H1 (cell line): ENCODE measurements at regions not wholly inside any gene's neighbourhood (a gene's known extent, or its start where the extent isn't known, plus 50 kb on each side); places are given as distances from the start of the nearest gene placed in this dataset.

ENCODE experiments used
- CTCF ChIA-PET: fragments of 300-600 bp; sonication (Branson Sonifier 250); formaldehyde crosslinking; loops from one replicate; lab custom pipeline; 2021; ENCODE audit not compliant: partially characterized antibody; lab: Charles Lee
- POLR2A ChIA-PET: fragments of 300-600 bp; sonication (Branson Sonifier 250); formaldehyde crosslinking; loops from one replicate; lab custom pipeline; 2021; ENCODE audit warnings: inconsistent platforms; ENCODE audit not compliant: partially characterized antibody; lab: Charles Lee
- DNase-seq, 2 experiments: peaks; one replicate each; pipeline versions ENCODE4 v3.0.0 to v3.0.0-alpha.2; 2010 to 2022; ENCODE audit warnings: low spot score in 2 of 2, low read depth in 1 of 2, mixed read lengths in 1 of 2
- FAIRE-seq: peaks from 2 replicates; lab custom pipeline; 2011; peaks lifted over from hg19 to GRCh38; lab: Jason Lieb, UNC
- H2AFZ ChIP-seq: 2 replicates; pipeline ENCODE4 v1.8.1; 2012; ENCODE audit warnings: low read length, inconsistent platforms
- H2AK5ac ChIP-seq: 2 replicates; pipeline ENCODE4 v1.6.1; 2013; ENCODE audit warnings: low read depth, low read length
- H2BK120ac ChIP-seq: replicated peaks from 2 replicates; pipeline ENCODE3; 2013; ENCODE audit warnings: low read depth, low read length, inconsistent platforms
- H2BK12ac ChIP-seq: 2 replicates; pipeline ENCODE4 v1.6.1; 2013; ENCODE audit warnings: low read depth, low read length
- H2BK15ac ChIP-seq: 2 replicates; pipeline ENCODE4 v1.6.1; 2013; ENCODE audit warnings: low read length
- H2BK20ac ChIP-seq: 2 replicates; pipeline ENCODE4 v1.6.1; 2013; ENCODE audit warnings: low read length
- H2BK5ac ChIP-seq: 2 replicates; pipeline ENCODE4 v1.6.1; 2013; ENCODE audit warnings: low read depth, low read length
- H3K14ac ChIP-seq: 2 replicates; pipeline ENCODE4 v1.6.1; 2013; ENCODE audit warnings: inconsistent platforms; ENCODE audit not compliant: insufficient read length
- H3K18ac ChIP-seq: 2 replicates; pipeline ENCODE4 v1.6.1; 2013; ENCODE audit warnings: low read length; ENCODE audit errors: extremely low read depth
- H3K23ac ChIP-seq: 2 replicates; pipeline ENCODE4 v1.6.1; 2013; ENCODE audit warnings: inconsistent platforms; ENCODE audit not compliant: insufficient read length
- H3K23me2 ChIP-seq: 2 replicates; pipeline ENCODE4 v1.6.1; 2013; ENCODE audit warnings: low read depth, low read length
- H3K27ac ChIP-seq: 2 replicates; pipeline ENCODE4 v1.6.1; 2011; ENCODE audit warnings: low read depth, low read length, inconsistent platforms
- H3K27me3 ChIP-seq, 4 experiments: replicated peaks in 1 of 4; 1 replicate in 1 of 4; 2 replicates in 3 of 4; pipeline versions ENCODE4 v1.6.1 to v1.8.1; 2011 to 2013; ENCODE audit warnings: low read length in 3 of 4, mild to moderate bottlenecking in 3 of 4, inconsistent platforms in 2 of 4, mixed read lengths in 2 of 4, moderate library complexity in 1 of 4; ENCODE audit not compliant: control insufficient read depth in 3 of 4, insufficient read depth in 3 of 4; ENCODE audit errors: extremely low read depth in 1 of 4
- H3K36me3 ChIP-seq, 4 experiments: 2 replicates each; pipeline versions ENCODE4 v1.6.1 to v1.8.1; 2011 to 2013; ENCODE audit warnings: mild to moderate bottlenecking in 4 of 4, low read length in 3 of 4, moderate library complexity in 2 of 4, control low read depth in 1 of 4, inconsistent platforms in 1 of 4; ENCODE audit not compliant: insufficient read depth in 4 of 4, control insufficient read depth in 2 of 4
- H3K4ac ChIP-seq: replicated peaks from 2 replicates; pipeline ENCODE3; 2013; ENCODE audit warnings: low read length, low read depth, mixed read lengths, inconsistent platforms; ENCODE audit not compliant: insufficient read length
- H3K4me1 ChIP-seq, 4 experiments: replicated peaks in 1 of 4; 1 replicate in 1 of 4; 2 replicates in 3 of 4; pipeline versions ENCODE4 v1.6.1 to v1.8.1; 2011 to 2013; ENCODE audit warnings: low read length in 3 of 4, inconsistent platforms in 2 of 4, mixed read lengths in 1 of 4; ENCODE audit not compliant: insufficient read depth in 4 of 4, control insufficient read depth in 3 of 4
- H3K4me2 ChIP-seq, 2 experiments: 2 replicates each; pipeline versions ENCODE4 v1.6.1 to v1.8.1; 2011 to 2013; ENCODE audit warnings: low read depth in 2 of 2, low read length in 2 of 2, control low read depth in 1 of 2, inconsistent platforms in 1 of 2, mild to moderate bottlenecking in 1 of 2; ENCODE audit not compliant: insufficient read depth in 1 of 2
- H3K4me3 ChIP-seq, 4 experiments: fragments of 200-600, 300-600 bp in 1 of 4; sonication (generic), shearing (Covaris generic), sonication (Bioruptor Twin) in 1 of 4; 2 replicates each; pipeline versions ENCODE4 v1.5.1 to v1.8.1; 2011 to 2016; ENCODE audit warnings: low read length in 4 of 4, low read depth in 3 of 4, control low read depth in 2 of 4, inconsistent platforms in 2 of 4, mild to moderate bottlenecking in 2 of 4, mixed read lengths in 1 of 4, moderate library complexity in 1 of 4; ENCODE audit not compliant: insufficient read depth in 2 of 4; ENCODE audit errors: extremely low read depth in 1 of 4
- H3K56ac ChIP-seq: replicated peaks from 2 replicates; pipeline ENCODE3; 2013; ENCODE audit warnings: low read depth, mild to moderate bottlenecking, mixed read lengths, low read length, inconsistent platforms; ENCODE audit not compliant: insufficient read length
- H3K79me1 ChIP-seq: 2 replicates; pipeline ENCODE4 v1.6.1; 2013; ENCODE audit warnings: low read depth, low read length, control low read depth
- H3K79me2 ChIP-seq, 2 experiments: 2 replicates each; pipeline versions ENCODE4 v1.6.1 to v1.8.1; 2012 to 2013; ENCODE audit warnings: low read length in 2 of 2, mild to moderate bottlenecking in 2 of 2, inconsistent platforms in 1 of 2; ENCODE audit not compliant: insufficient read depth in 2 of 2, control insufficient read depth in 1 of 2
- H3K9ac ChIP-seq, 4 experiments: replicated peaks in 1 of 4; 1 replicate in 1 of 4; 2 replicates in 3 of 4; pipeline versions ENCODE4 v1.6.1 to v1.8.1; 2011 to 2013; ENCODE audit warnings: low read depth in 3 of 4, low read length in 3 of 4, control low read depth in 2 of 4, mild to moderate bottlenecking in 2 of 4, moderate library complexity in 2 of 4, inconsistent platforms in 1 of 4; ENCODE audit errors: extremely low read depth in 1 of 4
- H3K9me3 ChIP-seq, 2 experiments: 2 replicates each; pipeline versions ENCODE4 v1.6.1 to v1.8.1; 2012 to 2013; ENCODE audit warnings: mild to moderate bottlenecking in 2 of 2, moderate library complexity in 2 of 2, control low read depth in 1 of 2, inconsistent platforms in 1 of 2, low read depth in 1 of 2, low read length in 1 of 2, mixed read lengths in 1 of 2; ENCODE audit not compliant: insufficient read depth in 2 of 2
- H4K20me1 ChIP-seq, 2 experiments: replicated peaks in 1 of 2; 2 replicates each; pipeline versions ENCODE3 to v1.8.1; 2011 to 2013; ENCODE audit warnings: inconsistent platforms in 2 of 2, low read length in 2 of 2, mild to moderate bottlenecking in 1 of 2; ENCODE audit not compliant: insufficient read depth in 2 of 2, control insufficient read depth in 1 of 2
- H4K5ac ChIP-seq: 2 replicates; pipeline ENCODE4 v1.6.1; 2013; ENCODE audit warnings: low read length, low read depth, mixed read lengths, inconsistent platforms; ENCODE audit not compliant: insufficient read length
- H4K8ac ChIP-seq: 2 replicates; pipeline ENCODE4 v1.8.0; 2013; ENCODE audit warnings: mild to moderate bottlenecking, moderate library complexity, low read length, inconsistent platforms; ENCODE audit not compliant: insufficient read depth; ENCODE audit errors: extremely low read depth
- H4K91ac ChIP-seq: replicated peaks from 2 replicates; pipeline ENCODE3; 2013; ENCODE audit warnings: low read length, mixed read lengths, inconsistent platforms; ENCODE audit not compliant: insufficient read length
- BACH1 ChIP-seq: IDR thresholded peaks from 2 replicates; pipeline ENCODE4 v1.6.1; 2012; ENCODE audit warnings: low read length, improper control_type of control experiment
- JUND ChIP-seq: IDR thresholded peaks from 2 replicates; pipeline ENCODE4 v1.6.1; 2011; ENCODE audit warnings: mild to moderate bottlenecking, improper control_type of control experiment, low read length
- POLR2AphosphoS5 ChIP-seq: IDR thresholded peaks from 2 replicates; pipeline ENCODE4 v1.6.1; 2011; ENCODE audit warnings: low read depth, low read length
- SIX5 ChIP-seq: IDR thresholded peaks from 2 replicates; pipeline ENCODE4 v1.6.1; 2011; ENCODE audit warnings: mild to moderate bottlenecking, low read depth, low read length
- TAF1 ChIP-seq: IDR thresholded peaks from 2 replicates; pipeline ENCODE4 v1.6.1; 2011; ENCODE audit warnings: mild to moderate bottlenecking, low read depth, low read length
- TEAD4 ChIP-seq: IDR thresholded peaks from 2 replicates; pipeline ENCODE4 v1.6.1; 2012; ENCODE audit warnings: low read depth, low read length, inconsistent platforms, mixed read lengths
- WGBS, 2 experiments: shearing (Covaris generic) in 1 of 2; methylation state at CpG; one replicate each; pipeline versions ENCODE4 v1.1.6 to v1.1.7; 2013 to 2015; ENCODE audit warnings: low lambda C conversion rate in 2 of 2, mixed read lengths in 2 of 2, inconsistent platforms in 1 of 2, low coverage in 1 of 2, missing lambda C conversion rate in 1 of 2; ENCODE audit not compliant: insufficient replicate concordance in 2 of 2, insufficient coverage in 1 of 2, insufficient read length in 1 of 2; ENCODE audit errors: extremely low coverage in 1 of 2, missing lambda C conversion rate in 1 of 2; 5-methylcytosine and 5-hydroxymethylcytosine counted together

GRCh38 chr3:106103383-106103782, 234.6 kb upstream of the CBLB start:
- WGBS, 2 experiments, result 92% methylated on average over 2 of the region's 2 CpGs; no CpG with 5 or more reads in 1 of the 2 experiments
- Histone ChIP-seq H3K79me1 (no peaks in the 10 kb centered on the region), H2AFZ (no peak overlapping the region), H2BK20ac (no peak overlapping the region), H3K79me2 (no peaks in the 10 kb centered on the region), H2BK15ac (no peak overlapping the region), H3K36me3 (no peaks in the 10 kb centered on the region), H3K27me3 (no peaks in the 10 kb centered on the region), H3K27ac (no peak overlapping the region), H4K8ac (no peak overlapping the region), H3K9me3 (no peaks in the 10 kb centered on the region), H2AK5ac (no peak overlapping the region), H3K4ac (no peak overlapping the region), H3K4me1 (no peaks in the 10 kb centered on the region), H2BK120ac (no peak overlapping the region), H3K4me2 (no peak overlapping the region), H3K18ac (no peak overlapping the region), H3K56ac (no peak overlapping the region), H3K4me3 (no peak overlapping the region), H2BK12ac (no peak overlapping the region), H4K20me1 (no peaks in the 10 kb centered on the region), H4K91ac (no peak overlapping the region), H3K9ac (no peak overlapping the region), H2BK5ac (no peak overlapping the region), H4K5ac (no peak overlapping the region), H3K14ac (no peak overlapping the region), H3K23me2 (no peaks in the 10 kb centered on the region), H3K23ac (no peak overlapping the region)
- FAIRE-seq, result no peak
- ChIA-PET CTCF (interaction anchor here (1.2 kb wide), 1 partner anchor 17 kb away, joined by 3 read pairs; no protein-coding TSS in a partner anchor), POLR2A (no interaction called here)
- TF ChIP-seq JUND (no peak), POLR2AphosphoS5 (no peak), BACH1 (no peak), TAF1 (no peak), TEAD4 (no peak), SIX5 (no peak)
- DNase-seq, result no peak
